ENCODE measurements at regions not wholly inside any gene's neighbourhood (a gene's known extent, or its start where the extent isn't known, plus 50 kb on each side); places are given as distances from the start of the nearest gene placed in this dataset.

- DNase-seq (ENCODE audit: low read depth, low spot score) (no peak), ATAC-seq (no peak)
- H3K4me1 ChIP-seq (ENCODE audit: control insufficient read depth in 1 of 2, insufficient read depth in 2 of 2, low read length in 2 of 2): no peaks in the 10 kb centered on the region
- no peaks in the 10 kb centered on the region for H3K36me3 ChIP-seq (ENCODE audit: control insufficient read depth in 1 of 2, insufficient read depth in 2 of 2, low read length in 2 of 2)
- peaks cover 53% of the 10 kb centered on the region for H3K27me3 ChIP-seq (ENCODE audit: insufficient read depth, low read length)
- no peaks in the 10 kb centered on the region for H3K9me3 ChIP-seq (ENCODE audit: control insufficient read depth in 1 of 2, insufficient read depth in 1 of 2, low read depth in 1 of 2, low read length in 2 of 2)
- no peaks in the 10 kb centered on the region for H3K9me2 ChIP-seq (ENCODE audit: insufficient read depth)
- H3K4me2 ChIP-seq (ENCODE audit: low read length): no peak overlapping the region
- H3K9ac ChIP-seq (ENCODE audit: low read length): no peak overlapping the region
- H2AFZ ChIP-seq (ENCODE audit: low read depth, low read length, poor library complexity, severe bottlenecking): no peak overlapping the region
- BruUV-seq (replicated peaks): no TSS peak
- intact Hi-C loops (cut with micrococcal nuclease): no loop called here
- H3K4me3 ChIP-seq (replicated peaks in 1 of 2; ENCODE audit: low read depth in 1 of 2, low read length in 2 of 2): no peak overlapping the region
- CTCF ChIA-PET: no interaction called here
- TF ChIP-seq RAD21 (IDR thresholded peaks at IDR 0.05; ENCODE audit: low read depth) (no peak), SIN3A (IDR thresholded peaks at IDR 0.05; ENCODE audit: low read depth) (no peak), ELF1 (IDR thresholded peaks at IDR 0.05; ENCODE audit: borderline replicate concordance, low read depth) (no peak), MAX (IDR thresholded peaks at IDR 0.05) (no peak), EZH2phosphoT487 (IDR thresholded peaks at IDR 0.05; ENCODE audit: borderline replicate concordance) (no peak), TCF7L2 (IDR thresholded peaks at IDR 0.05; ENCODE audit: borderline replicate concordance, extremely low read depth, insufficient read depth, insufficient read length) (no peak), ZNF274 (IDR thresholded peaks at IDR 0.05; ENCODE audit: low read depth, low read length) (no peak), JUND (IDR thresholded peaks at IDR 0.05) (no peak), ATF3 (IDR thresholded peaks at IDR 0.05) (no peak), CBX3 (IDR thresholded peaks at IDR 0.05; ENCODE audit: low read depth) (no peak), YY1 (IDR thresholded peaks at IDR 0.05; ENCODE audit: extremely low read depth, insufficient replicate concordance, low read depth, low read length) (no peak), REST (IDR thresholded peaks at IDR 0.05; ENCODE audit: low read depth) (no peak), POLR2A (IDR thresholded peaks at IDR 0.05; ENCODE audit: borderline replicate concordance, extremely low read depth, insufficient read depth, insufficient read length) (no peak), SP1 (IDR thresholded peaks at IDR 0.05; ENCODE audit: low read depth) (no peak), FOSL1 (IDR thresholded peaks at IDR 0.05; ENCODE audit: low read depth) (no peak), POLR2AphosphoS5 (IDR thresholded peaks at IDR 0.05; ENCODE audit: low read depth, low read length) (no peak)
- RAD21 ChIA-PET (ENCODE audit: low non-redundant PET in 1 of 2, low total read pairs in 2 of 2, uncharacterized antibody in 2 of 2, unreplicated experiment in 2 of 2): no interaction called here
- POLR2A ChIA-PET: no interaction called here
- H3K79me2 ChIP-seq (ENCODE audit: insufficient read depth, low read length): no peaks in the 10 kb centered on the region
- no peak overlapping the region for H3K27ac ChIP-seq (ENCODE audit: low read depth, low read length)
- no peaks in the 10 kb centered on the region; the same call in 1 of the 2 replicates for H4K20me1 ChIP-seq (ENCODE audit: insufficient read depth)
These were observed 57.9 kb upstream of the NCAM1 start for GRCh38 chr11:112903340-112903739.

All from HCT116 (cell line).